ENCODE measurements at regions not wholly inside any gene's neighbourhood (a gene's known extent, or its start where the extent isn't known, plus 50 kb on each side); places are given as distances from the start of the nearest gene placed in this dataset.

GRCh38 chr11:30106222-30107181, 89.7 kb upstream of the KCNA4 start:
- H3K9me3 ChIP-seq: no peaks in the 10 kb centered on the region
- H3K27me3 ChIP-seq: no peaks in the 10 kb centered on the region
- FAIRE-seq (no peak), DNase-seq (no peak), ATAC-seq (peak in 1 of 4 donors; percentile 13)
- no peaks in the 10 kb centered on the region for H3K36me3 ChIP-seq
- TF ChIP-seq, protein P1, sequence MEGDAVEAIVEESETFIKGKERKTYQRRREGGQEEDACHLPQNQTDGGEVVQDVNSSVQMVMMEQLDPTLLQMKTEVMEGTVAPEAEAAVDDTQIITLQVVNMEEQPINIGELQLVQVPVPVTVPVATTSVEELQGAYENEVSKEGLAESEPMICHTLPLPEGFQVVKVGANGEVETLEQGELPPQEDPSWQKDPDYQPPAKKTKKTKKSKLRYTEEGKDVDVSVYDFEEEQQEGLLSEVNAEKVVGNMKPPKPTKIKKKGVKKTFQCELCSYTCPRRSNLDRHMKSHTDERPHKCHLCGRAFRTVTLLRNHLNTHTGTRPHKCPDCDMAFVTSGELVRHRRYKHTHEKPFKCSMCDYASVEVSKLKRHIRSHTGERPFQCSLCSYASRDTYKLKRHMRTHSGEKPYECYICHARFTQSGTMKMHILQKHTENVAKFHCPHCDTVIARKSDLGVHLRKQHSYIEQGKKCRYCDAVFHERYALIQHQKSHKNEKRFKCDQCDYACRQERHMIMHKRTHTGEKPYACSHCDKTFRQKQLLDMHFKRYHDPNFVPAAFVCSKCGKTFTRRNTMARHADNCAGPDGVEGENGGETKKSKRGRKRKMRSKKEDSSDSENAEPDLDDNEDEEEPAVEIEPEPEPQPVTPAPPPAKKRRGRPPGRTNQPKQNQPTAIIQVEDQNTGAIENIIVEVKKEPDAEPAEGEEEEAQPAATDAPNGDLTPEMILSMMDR (IDR thresholded peaks at IDR 0.05): no peak
- intact Hi-C loops (cut with DNase I): no loop called here
- WGBS, 2 donors: 41 to 52% methylated on average over 6 of the region's 6 CpGs
- no peak overlapping the region for H3K27ac ChIP-seq
- H3K4me1 ChIP-seq: no peaks in the 10 kb centered on the region
- H3K4me3 ChIP-seq: no peak overlapping the region

GRCh38 chr11:30107899-30108298, 91.1 kb upstream of the KCNA4 start:
- intact Hi-C loops (cut with DNase I): no loop called here
- WGBS, 2 donors: 79 to 80% methylated on average over 2 of the region's 2 CpGs

DNA sequence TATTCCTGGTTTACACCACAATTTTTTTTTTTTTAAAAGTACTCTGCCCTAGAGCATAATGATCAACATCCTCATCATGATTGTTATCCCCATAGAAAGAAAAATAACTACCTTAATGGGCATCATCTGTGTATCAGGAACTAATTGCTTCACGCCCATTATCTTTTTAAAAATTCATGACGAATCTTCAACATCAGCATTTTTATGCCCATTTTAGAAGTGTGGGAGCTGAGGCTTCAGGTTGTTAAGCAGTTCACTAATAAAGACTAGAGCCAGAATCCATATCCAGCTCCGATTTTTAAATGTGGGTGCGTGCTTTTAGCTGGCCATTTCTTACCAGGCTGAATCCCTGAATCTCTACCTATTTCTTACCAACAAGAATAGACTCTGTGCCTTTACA, 92.9 kb upstream of the KCNA4 start:
- DNase-seq (no peak), FAIRE-seq (no peak), ATAC-seq (no peak)
- TF ChIP-seq, protein P1 (IDR thresholded peaks at IDR 0.05): no peak
- Histone ChIP-seq H3K36me3 (no peaks in the 10 kb centered on the region), H3K27ac (no peak overlapping the region), H3K4me3 (no peak overlapping the region), H3K27me3 (no peaks in the 10 kb centered on the region), H3K9me3 (no peaks in the 10 kb centered on the region), H3K4me1 (no peaks in the 10 kb centered on the region)
- 79 to 85% methylated on average over 4 of the region's 4 CpGs for WGBS, 2 donors
- intact Hi-C loops (cut with DNase I): no loop called here

More at GRCh38 chr11:30107899-30108298, 91.1 kb upstream of the KCNA4 start:
- no peak overlapping the region for H3K27ac ChIP-seq
- ATAC-seq (peak in 1 of 4 donors; percentile 49), FAIRE-seq (no peak), DNase-seq (no peak)
- H3K4me3 ChIP-seq: no peak overlapping the region
- H3K27me3 ChIP-seq: no peaks in the 10 kb centered on the region
- no peaks in the 10 kb centered on the region for H3K4me1 ChIP-seq
- no peaks in the 10 kb centered on the region for H3K9me3 ChIP-seq
- TF ChIP-seq, protein P1 (IDR thresholded peaks at IDR 0.05): no peak
- H3K36me3 ChIP-seq: no peaks in the 10 kb centered on the region

DNA sequence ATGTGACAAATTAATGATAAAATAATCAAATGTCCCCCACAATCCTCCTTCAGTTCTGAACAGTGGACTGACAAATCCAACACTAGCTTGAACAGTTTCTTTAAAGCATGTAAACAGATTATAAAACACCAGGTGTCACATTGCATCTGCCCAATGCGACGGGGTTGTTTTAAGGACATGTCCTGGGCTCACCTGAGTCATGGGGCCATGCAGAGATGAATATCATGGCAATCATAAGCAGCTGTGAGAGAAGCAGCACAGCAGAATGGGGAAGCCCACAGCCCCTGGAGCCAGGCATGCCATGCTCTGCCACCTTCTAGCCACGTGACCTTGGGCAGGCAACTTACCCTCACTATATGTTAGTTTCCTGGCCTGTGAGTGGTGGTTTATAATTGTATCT, 93.9 kb upstream of the KCNA4 start:
- ATAC-seq (no peak), FAIRE-seq (no peak), DNase-seq (no peak)
- no peaks in the 10 kb centered on the region for H3K9me3 ChIP-seq
- no peak overlapping the region for H3K27ac ChIP-seq
- H3K4me1 ChIP-seq: no peaks in the 10 kb centered on the region
- intact Hi-C loops (cut with DNase I): no loop called here
- H3K4me3 ChIP-seq: no peak overlapping the region
- H3K27me3 ChIP-seq: no peaks in the 10 kb centered on the region
- no peaks in the 10 kb centered on the region for H3K36me3 ChIP-seq
- 65 to 78% methylated on average over 3 of the region's 3 CpGs for whole genome bisulfite sequencing, 2 donors
- TF ChIP-seq, protein P1 (IDR thresholded peaks at IDR 0.05): no peak

DNA sequence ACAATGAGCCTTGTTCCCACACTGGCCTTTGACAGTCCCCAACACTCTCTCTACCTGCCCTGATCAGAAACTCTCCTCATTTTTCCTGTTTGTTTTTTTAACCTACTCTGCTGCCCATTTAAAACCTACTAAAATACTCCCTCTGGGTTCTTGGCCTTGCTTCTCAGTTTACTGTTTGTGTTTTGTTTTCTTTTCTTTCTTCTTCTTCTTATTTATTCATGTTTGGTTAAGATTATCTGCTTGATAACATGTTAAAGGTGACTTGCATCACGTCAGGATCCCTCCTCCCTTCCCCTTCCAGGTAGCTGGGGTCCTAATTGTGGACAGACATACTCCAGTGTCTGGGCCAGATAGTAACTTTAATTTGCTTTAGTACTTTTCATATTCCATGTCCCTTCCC, 95.0 kb upstream of the KCNA4 start:
- H3K4me3 ChIP-seq: no peak overlapping the region
- no peak overlapping the region for H3K27ac ChIP-seq
- FAIRE-seq (no peak), DNase-seq (no peak), ATAC-seq (no peak)
- no peaks in the 10 kb centered on the region for H3K4me1 ChIP-seq
- no peaks in the 10 kb centered on the region for H3K9me3 ChIP-seq
- intact Hi-C loops (cut with DNase I): no loop called here
- 31 to 41% methylated on average over 1 of the region's 1 CpG for WGBS, 2 donors
- no peaks in the 10 kb centered on the region for H3K36me3 ChIP-seq
- TF ChIP-seq, protein P1 (IDR thresholded peaks at IDR 0.05): no peak
- H3K27me3 ChIP-seq: no peaks in the 10 kb centered on the region
